GM12874 (cell line): ENCODE measurements at regions not wholly inside any gene's neighbourhood (a gene's known extent, or its start where the extent isn't known, plus 50 kb on each side); places are given as distances from the start of the nearest gene placed in this dataset.

Experiments used
- CTCF ChIP-seq: IDR thresholded peaks from 2 replicates; pipeline ENCODE4 v1.5.1; 2011; ENCODE audit warnings: low read depth, mild to moderate bottlenecking, control low read depth, low read length, moderate library complexity; ENCODE audit not compliant: insufficient read depth

GRCh38 chr3:43187836-43188479 lies 82.1 kb upstream of the POMGNT2 start:
- TF ChIP-seq CTCF: no peak

- TF ChIP-seq CTCF: no peak
Measured at GRCh38 chr3:43185983-43186314, 80.1 kb upstream of the POMGNT2 start.

- TF ChIP-seq CTCF: no peak
Measured at GRCh38 chr3:43185274-43185982, 79.5 kb upstream of the POMGNT2 start.

GRCh38 chr3:43183456-43183855 lies 77.6 kb upstream of the POMGNT2 start:
- no peak for TF ChIP-seq CTCF

- no peak for TF ChIP-seq CTCF
Measured at GRCh38 chr3:43181202-43181821, 75.4 kb upstream of the POMGNT2 start.

GRCh38 chr3:43180694-43181093 lies 74.8 kb upstream of the POMGNT2 start:
- no peak for TF ChIP-seq CTCF

GRCh38 chr3:43180027-43180426 lies 74.1 kb upstream of the POMGNT2 start:
- TF ChIP-seq CTCF: no peak
